ENCODE measurements at regions not wholly inside any gene's neighbourhood (a gene's known extent, or its start where the extent isn't known, plus 50 kb on each side); places are given as distances from the start of the nearest gene placed in this dataset.
"Not testable (repeated sequence)": the region's sequence is repeated elsewhere in the genome, so short reads cannot be mapped to it uniquely, and the experiment has no call there.

- not testable (repeated sequence) for TF ChIP-seq SP2 (IDR thresholded peaks at IDR 0.05; ENCODE audit: low read length); KDM5A (IDR thresholded peaks at IDR 0.05; ENCODE audit: low read length); CTCF (IDR thresholded peaks at IDR 0.05; ENCODE audit: control extremely low read depth in 1 of 3, insufficient read depth in 1 of 3, low read depth in 1 of 3, low read length in 3 of 3); POLR2A (IDR thresholded peaks at IDR 0.05; ENCODE audit: control extremely low read depth in 1 of 2, low read depth in 2 of 2, low read length in 2 of 2); SIN3A (conservative IDR thresholded peaks at IDR 0.05 in 1 of 2, IDR thresholded peaks at IDR 0.05 in 1 of 2; ENCODE audit: low read depth in 1 of 2, low read length in 2 of 2); BCL11A (IDR thresholded peaks at IDR 0.05; ENCODE audit: low read depth in 2 of 2, low read length in 2 of 2); SP1 (IDR thresholded peaks at IDR 0.05; ENCODE audit: low read depth, low read length); TBP (IDR thresholded peaks at IDR 0.05; ENCODE audit: low read depth, low read length); USF2 (IDR thresholded peaks at IDR 0.05; ENCODE audit: low read length); PHF8 (conservative IDR thresholded peaks at IDR 0.05; ENCODE audit: low read depth, low read length); YY1 (IDR thresholded peaks at IDR 0.05; ENCODE audit: low read depth, low read length); MAX (IDR thresholded peaks at IDR 0.05)
These were observed 86.5 kb upstream of the PGR start for GRCh38 chr11:101216091-101216490.
